KMS-11 (cell line): ENCODE measurements at regions not wholly inside any gene's neighbourhood (a gene's known extent, or its start where the extent isn't known, plus 50 kb on each side); places are given as distances from the start of the nearest gene placed in this dataset.
"Not testable (repeated sequence)": the region's sequence is repeated elsewhere in the genome, so short reads cannot be mapped to it uniquely, and the experiment has no call there.

Experiments used
- H2AFZ ChIP-seq: fragments of 200-600 bp; sonication (generic); 2 replicates; pipeline ENCODE4 v1.6.1; 2016; ENCODE audit warnings: antibody characterized with exemption, mixed run types, low read depth
- H3K27ac ChIP-seq: fragments of 200-600 bp; sonication (generic); 2 replicates; pipeline ENCODE4 v1.6.1; 2016; ENCODE audit warnings: mild to moderate bottlenecking, mixed run types
- H3K27me3 ChIP-seq: fragments of 200-600 bp; sonication (generic); 2 replicates; pipeline ENCODE4 v1.6.1; 2017; ENCODE audit warnings: mild to moderate bottlenecking, low read depth, mixed run types, moderate library complexity; ENCODE audit not compliant: insufficient read depth
- H3K36me3 ChIP-seq: fragments of 200-600 bp; sonication (generic); 2 replicates; pipeline ENCODE4 v1.6.1; 2017; ENCODE audit warnings: mild to moderate bottlenecking, mixed run types; ENCODE audit not compliant: insufficient read depth
- H3K4me1 ChIP-seq: fragments of 200-600 bp; sonication (generic); 2 replicates; pipeline ENCODE4 v1.6.1; 2016; ENCODE audit warnings: mild to moderate bottlenecking, low read depth, mixed run types; ENCODE audit not compliant: poor library complexity, severe bottlenecking
- H3K4me2 ChIP-seq: fragments of 200-600 bp; sonication (generic); 2 replicates; pipeline ENCODE4 v1.7.0; 2016; ENCODE audit warnings: mild to moderate bottlenecking, mixed run types
- H3K4me3 ChIP-seq: fragments of 200-600 bp; sonication (generic); IDR thresholded peaks from 2 replicates; pipeline ENCODE4 v1.6.1; 2017; ENCODE audit warnings: low read depth, low read length, mixed read lengths; ENCODE audit not compliant: insufficient read depth
- H3K79me2 ChIP-seq: fragments of 200-600 bp; sonication (generic); 2 replicates; pipeline ENCODE4 v1.6.1; 2016; ENCODE audit warnings: low read depth, mixed run types; ENCODE audit not compliant: insufficient read depth
- H3K9ac ChIP-seq: fragments of 200-600 bp; sonication (generic); 2 replicates; pipeline ENCODE4 v1.6.1; 2016; ENCODE audit warnings: mild to moderate bottlenecking, mixed run types
- H4K20me1 ChIP-seq: fragments of 200-600 bp; sonication (generic); 2 replicates; pipeline ENCODE4 v1.6.1; 2016; ENCODE audit warnings: mild to moderate bottlenecking, mixed run types; ENCODE audit not compliant: insufficient read depth
- TF ChIP-seq, protein P1 (sequence below): fragments of 200-600 bp; sonication (generic); conservative IDR thresholded peaks from 2 replicates; pipeline ENCODE4 v1.6.1; 2017; ENCODE audit warnings: low read depth, mild to moderate bottlenecking, antibody characterized with exemption, low read length, moderate library complexity, mixed read lengths

DNA sequence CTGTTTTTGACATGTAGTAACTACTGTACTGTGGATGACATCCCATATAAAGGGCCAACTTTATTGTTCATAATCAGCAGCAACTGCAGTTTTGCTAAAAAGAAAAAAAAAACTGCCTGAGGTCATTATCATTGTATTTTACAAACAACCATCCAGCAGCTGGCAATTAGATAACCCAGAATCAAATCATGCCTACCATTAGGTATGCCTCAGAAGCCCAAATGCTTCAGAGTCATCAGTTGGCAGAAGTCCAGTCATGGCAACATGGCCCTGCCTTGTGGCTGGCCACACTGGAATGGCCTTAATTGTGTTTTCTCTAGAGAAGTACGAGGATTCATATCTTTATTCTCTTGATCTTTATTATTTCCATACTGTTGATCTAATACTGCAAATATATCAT lies 462.4 kb upstream of the NRSN1 start:
- Histone ChIP-seq H3K4me3 (no peak overlapping the region), H3K9ac (no peak overlapping the region), H3K27me3 (no peaks in the 10 kb centered on the region), H3K27ac (no peak overlapping the region), H3K4me2 (no peak overlapping the region), H3K79me2 (no peaks in the 10 kb centered on the region), H3K36me3 (no peaks in the 10 kb centered on the region), H2AFZ (no peak overlapping the region), H4K20me1 (no peaks in the 10 kb centered on the region), H3K4me1 (no peaks in the 10 kb centered on the region)
- TF ChIP-seq, protein P1, sequence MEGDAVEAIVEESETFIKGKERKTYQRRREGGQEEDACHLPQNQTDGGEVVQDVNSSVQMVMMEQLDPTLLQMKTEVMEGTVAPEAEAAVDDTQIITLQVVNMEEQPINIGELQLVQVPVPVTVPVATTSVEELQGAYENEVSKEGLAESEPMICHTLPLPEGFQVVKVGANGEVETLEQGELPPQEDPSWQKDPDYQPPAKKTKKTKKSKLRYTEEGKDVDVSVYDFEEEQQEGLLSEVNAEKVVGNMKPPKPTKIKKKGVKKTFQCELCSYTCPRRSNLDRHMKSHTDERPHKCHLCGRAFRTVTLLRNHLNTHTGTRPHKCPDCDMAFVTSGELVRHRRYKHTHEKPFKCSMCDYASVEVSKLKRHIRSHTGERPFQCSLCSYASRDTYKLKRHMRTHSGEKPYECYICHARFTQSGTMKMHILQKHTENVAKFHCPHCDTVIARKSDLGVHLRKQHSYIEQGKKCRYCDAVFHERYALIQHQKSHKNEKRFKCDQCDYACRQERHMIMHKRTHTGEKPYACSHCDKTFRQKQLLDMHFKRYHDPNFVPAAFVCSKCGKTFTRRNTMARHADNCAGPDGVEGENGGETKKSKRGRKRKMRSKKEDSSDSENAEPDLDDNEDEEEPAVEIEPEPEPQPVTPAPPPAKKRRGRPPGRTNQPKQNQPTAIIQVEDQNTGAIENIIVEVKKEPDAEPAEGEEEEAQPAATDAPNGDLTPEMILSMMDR: no peak

DNA sequence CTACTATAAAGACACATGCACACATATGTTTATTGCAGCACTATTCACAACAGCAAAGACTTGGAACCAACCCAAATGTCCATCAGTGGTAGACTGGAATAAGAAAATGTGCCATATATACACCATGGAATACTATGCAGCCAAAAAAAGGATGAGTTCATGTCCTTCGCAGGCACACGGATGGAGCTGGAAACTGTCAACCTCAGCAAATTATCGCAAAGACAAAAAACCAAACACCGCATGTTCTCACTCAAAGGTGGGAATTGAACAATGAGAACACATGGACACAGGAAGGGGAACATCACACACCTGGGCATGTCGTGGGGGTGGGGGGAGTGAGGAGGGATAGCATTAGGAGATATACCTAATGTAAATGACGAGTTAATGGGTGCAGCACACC lies 460.1 kb upstream of the NRSN1 start:
- H3K4me2 ChIP-seq, H3K27me3 ChIP-seq, H3K27ac ChIP-seq, H3K36me3 ChIP-seq, H3K79me2 ChIP-seq, H3K4me3 ChIP-seq, H2AFZ ChIP-seq, H3K4me1 ChIP-seq, H3K9ac ChIP-seq, H4K20me1 ChIP-seq: not testable (repeated sequence)

DNA sequence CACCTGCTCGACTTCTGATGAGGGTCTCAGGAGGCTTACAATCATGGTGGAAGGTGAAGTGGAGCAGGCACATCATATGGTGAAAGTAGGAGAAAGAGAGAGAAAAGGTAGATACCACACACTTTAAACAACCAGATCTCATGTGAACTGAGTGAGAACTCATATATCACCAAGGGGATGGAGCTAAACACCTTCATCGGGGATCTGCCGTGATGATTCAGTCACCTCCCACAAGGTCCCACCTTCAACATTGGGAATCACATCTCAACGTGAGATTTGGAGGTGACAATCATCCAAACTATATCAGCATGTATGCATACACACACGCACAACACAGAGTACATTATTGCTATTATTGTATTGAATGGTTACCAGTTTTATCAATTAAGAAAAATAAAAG lies 453.3 kb upstream of the NRSN1 start:
- Histone ChIP-seq H3K9ac (no peak overlapping the region), H4K20me1 (no peaks in the 10 kb centered on the region), H3K4me1 (no peaks in the 10 kb centered on the region), H3K27ac (no peak overlapping the region), H3K4me2 (no peak overlapping the region), H2AFZ (no peak overlapping the region), H3K4me3 (no peak overlapping the region), H3K36me3 (no peaks in the 10 kb centered on the region), H3K27me3 (no peaks in the 10 kb centered on the region), H3K79me2 (no peaks in the 10 kb centered on the region)
- TF ChIP-seq, protein P1: no peak

DNA sequence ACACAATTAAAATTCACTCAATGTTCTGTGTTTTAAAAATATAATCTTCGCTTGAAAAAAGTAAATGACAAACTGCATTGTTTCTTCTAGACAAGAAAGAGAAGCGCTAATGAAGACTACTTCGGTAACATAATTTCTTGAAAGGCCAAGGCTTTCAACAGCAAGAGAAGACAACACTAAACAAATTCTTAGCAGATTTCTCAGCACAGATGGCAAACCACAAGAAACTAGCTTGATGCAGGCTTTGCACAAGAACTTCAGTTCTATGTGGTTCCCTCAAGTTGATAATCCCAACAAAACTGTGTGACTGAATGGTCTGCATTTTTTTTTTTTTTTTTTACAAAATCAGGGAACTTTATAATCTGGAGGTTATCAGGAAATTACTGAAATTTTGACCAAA lies 447.4 kb upstream of the NRSN1 start:
- TF ChIP-seq, protein P1: no peak
- no peaks in the 10 kb centered on the region for H3K79me2 ChIP-seq
- H2AFZ ChIP-seq: no peak overlapping the region
- no peak overlapping the region for H3K9ac ChIP-seq
- no peaks in the 10 kb centered on the region for H4K20me1 ChIP-seq
- H3K4me3 ChIP-seq: no peak overlapping the region
- H3K4me1 ChIP-seq: no peaks in the 10 kb centered on the region
- no peak overlapping the region for H3K27ac ChIP-seq
- H3K36me3 ChIP-seq: no peaks in the 10 kb centered on the region
- no peaks in the 10 kb centered on the region for H3K27me3 ChIP-seq
- no peak overlapping the region for H3K4me2 ChIP-seq

DNA sequence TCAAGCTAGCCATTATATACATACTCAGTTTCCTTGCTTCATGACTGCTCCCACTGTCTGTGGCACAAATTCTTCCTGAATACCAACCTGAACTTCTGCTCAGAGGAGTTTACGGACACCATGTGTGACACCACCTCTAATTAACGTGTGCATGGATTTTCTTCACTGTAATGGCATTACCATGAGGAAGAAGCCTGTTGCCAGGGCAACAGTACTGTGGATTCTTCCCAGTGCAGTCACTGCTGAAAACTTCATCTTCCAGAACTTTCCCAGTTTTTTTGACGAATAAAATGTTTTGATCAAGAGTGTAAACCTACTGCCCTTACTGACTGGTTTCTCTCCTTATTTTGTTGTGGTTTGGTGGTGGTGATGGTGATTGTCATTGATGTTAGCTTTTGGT lies 444.3 kb upstream of the NRSN1 start:
- H3K36me3 ChIP-seq: no peaks in the 10 kb centered on the region
- no peak overlapping the region for H3K4me3 ChIP-seq
- H3K27ac ChIP-seq: no peak overlapping the region
- no peak overlapping the region for H2AFZ ChIP-seq
- no peaks in the 10 kb centered on the region for H3K4me1 ChIP-seq
- TF ChIP-seq, protein P1: no peak
- H4K20me1 ChIP-seq: no peaks in the 10 kb centered on the region
- no peak overlapping the region for H3K9ac ChIP-seq
- no peak overlapping the region for H3K4me2 ChIP-seq
- no peaks in the 10 kb centered on the region for H3K27me3 ChIP-seq
- no peaks in the 10 kb centered on the region for H3K79me2 ChIP-seq
